H9 (cell line): ENCODE measurements at regions not wholly inside any gene's neighbourhood (a gene's known extent, or its start where the extent isn't known, plus 50 kb on each side); places are given as distances from the start of the nearest gene placed in this dataset.

Source experiments
- DNase-seq: peaks from one replicate; pipeline ENCODE4 v3.0.0-alpha.2; 2017
- H2AFZ ChIP-seq: one replicate; pipeline ENCODE4 v1.6.1; 2013; ENCODE audit warnings: mild to moderate bottlenecking, low read length, control low read depth, moderate library complexity
- H2AK5ac ChIP-seq: 2 replicates; pipeline ENCODE4 v1.6.1; 2013; ENCODE audit warnings: low read length, control low read depth, mixed read lengths; ENCODE audit not compliant: insufficient read length
- H2BK120ac ChIP-seq: one replicate; pipeline ENCODE4 v1.6.1; 2013; ENCODE audit warnings: low read depth, mild to moderate bottlenecking, low read length, control low read depth, inconsistent platforms; ENCODE audit not compliant: poor library complexity, severe bottlenecking
- H2BK12ac ChIP-seq: 2 replicates; pipeline ENCODE4 v1.6.1; 2013; ENCODE audit warnings: low read length, control low read depth, mixed read lengths, low read depth; ENCODE audit not compliant: insufficient read length
- H2BK15ac ChIP-seq: 2 replicates; pipeline ENCODE4 v1.6.1; 2013; ENCODE audit warnings: low read depth, low read length, control low read depth
- H2BK20ac ChIP-seq: one replicate; pipeline ENCODE4 v1.6.1; 2013; ENCODE audit warnings: low read depth, mild to moderate bottlenecking, low read length, control low read depth, inconsistent platforms; ENCODE audit not compliant: poor library complexity, severe bottlenecking
- H2BK5ac ChIP-seq: 2 replicates; pipeline ENCODE4 v1.6.1; 2013; ENCODE audit warnings: low read length, control low read depth, mixed read lengths; ENCODE audit not compliant: insufficient read length
- H3K14ac ChIP-seq: 2 replicates; pipeline ENCODE4 v1.6.1; 2013; ENCODE audit warnings: low read length, control low read depth; ENCODE audit not compliant: insufficient read depth
- H3K18ac ChIP-seq: 2 replicates; pipeline ENCODE4 v1.6.1; 2013; ENCODE audit warnings: low read depth, mild to moderate bottlenecking, mixed read lengths, low read length, control low read depth; ENCODE audit not compliant: insufficient read length
- H3K23ac ChIP-seq: 2 replicates; pipeline ENCODE4 v1.6.1; 2013; ENCODE audit warnings: low read length, control low read depth, mixed read lengths, low read depth; ENCODE audit not compliant: insufficient read length
- H3K23me2 ChIP-seq: 2 replicates; pipeline ENCODE4 v1.6.1; 2013; ENCODE audit warnings: low read depth, mild to moderate bottlenecking, mixed read lengths, low read length, control low read depth; ENCODE audit not compliant: insufficient read length, poor library complexity, severe bottlenecking
- H3K27ac ChIP-seq: 2 replicates; pipeline ENCODE4 v1.5.1; 2013; ENCODE audit warnings: low read length, control low read depth, mixed read lengths, low read depth; ENCODE audit not compliant: insufficient read length
- H3K27me3 ChIP-seq: 2 replicates; pipeline ENCODE4 v1.6.1; 2013; ENCODE audit warnings: low read length, control low read depth, inconsistent platforms; ENCODE audit not compliant: insufficient read depth
- H3K4ac ChIP-seq: 2 replicates; pipeline ENCODE4 v1.6.1; 2013; ENCODE audit warnings: low read depth, mild to moderate bottlenecking, control low read depth, inconsistent platforms, low read length, moderate library complexity
- H3K4me1 ChIP-seq: 2 replicates; pipeline ENCODE4 v1.6.1; 2013; ENCODE audit warnings: low read length, control low read depth, inconsistent platforms; ENCODE audit not compliant: insufficient read depth
- H3K4me2 ChIP-seq: 2 replicates; pipeline ENCODE4 v1.6.1; 2013; ENCODE audit warnings: low read length, control low read depth, mixed read lengths; ENCODE audit not compliant: insufficient read length, insufficient read depth
- H3K56ac ChIP-seq: 2 replicates; pipeline ENCODE4 v1.6.1; 2013; ENCODE audit warnings: low read depth, mild to moderate bottlenecking, mixed read lengths, low read length, control low read depth; ENCODE audit not compliant: insufficient read length
- H3K79me1 ChIP-seq: 2 replicates; pipeline ENCODE4 v1.6.1; 2013; ENCODE audit warnings: low read depth, mild to moderate bottlenecking, moderate library complexity, low read length, control low read depth, inconsistent platforms; ENCODE audit not compliant: insufficient read depth, poor library complexity, severe bottlenecking
- H3K79me2 ChIP-seq: 2 replicates; pipeline ENCODE4 v1.6.1; 2013; ENCODE audit warnings: low read length, control low read depth, inconsistent platforms; ENCODE audit not compliant: insufficient read depth
- H3K9ac ChIP-seq: 2 replicates; pipeline ENCODE4 v1.6.1; 2013; ENCODE audit warnings: low read length, control low read depth, mixed read lengths; ENCODE audit not compliant: insufficient read length; ENCODE audit errors: extremely low read depth
- H3K9me3 ChIP-seq: one replicate; pipeline ENCODE4 v1.6.1; 2013; ENCODE audit warnings: low read depth, low read length, inconsistent platforms; ENCODE audit not compliant: control insufficient read depth
- H3T11ph ChIP-seq: one replicate; pipeline ENCODE4 v1.6.1; 2013; ENCODE audit warnings: mild to moderate bottlenecking, low read length, control low read depth, inconsistent platforms
- H4K20me1 ChIP-seq: one replicate; pipeline ENCODE4 v1.6.1; 2013; ENCODE audit not compliant: control insufficient read depth, insufficient read length, insufficient read depth
- H4K5ac ChIP-seq: 2 replicates; pipeline ENCODE4 v1.6.1; 2013; ENCODE audit warnings: low read depth, mild to moderate bottlenecking, mixed read lengths, low read length, control low read depth; ENCODE audit not compliant: insufficient read length
- H4K8ac ChIP-seq: replicated peaks from 2 replicates; pipeline ENCODE4 v1.6.1; 2013; ENCODE audit warnings: low read length, control low read depth, mixed read lengths, low read depth; ENCODE audit not compliant: insufficient read length
- H4K91ac ChIP-seq: 2 replicates; pipeline ENCODE4 v1.6.1; 2013; ENCODE audit warnings: low read depth, mild to moderate bottlenecking, moderate library complexity, mixed read lengths, low read length, control low read depth; ENCODE audit not compliant: insufficient read length
- H3K27ac Mint-ChIP-seq, 3 experiments: 2 replicates in 2 of 3; 3 replicates in 1 of 3; pipeline ENCODE4 v1.8.0; 2020 to 2021; ENCODE audit warnings: mixed read lengths in 3 of 3, mild to moderate bottlenecking in 1 of 3, moderate library complexity in 1 of 3
- H3K27me3 Mint-ChIP-seq: 2 replicates; pipeline ENCODE4 v1.8.0; 2021; ENCODE audit warnings: low read depth, mild to moderate bottlenecking, moderate library complexity, mixed read lengths
- H3K36me3 Mint-ChIP-seq, 3 experiments: 2 replicates in 2 of 3; 3 replicates in 1 of 3; pipeline ENCODE4 v1.8.0; 2020 to 2021; ENCODE audit warnings: low read depth in 3 of 3, mixed read lengths in 3 of 3; ENCODE audit not compliant: insufficient read depth in 1 of 3
- H3K4me1 Mint-ChIP-seq, 2 experiments: 2 replicates each; pipeline ENCODE4 v1.8.0; 2020; ENCODE audit warnings: mixed read lengths in 2 of 2
- H3K4me3 Mint-ChIP-seq, 2 experiments: 2 replicates in 1 of 2; 3 replicates in 1 of 2; pipeline ENCODE4 v1.8.0; 2020 to 2021; ENCODE audit warnings: mild to moderate bottlenecking in 2 of 2, mixed read lengths in 2 of 2, moderate library complexity in 1 of 2
- H3K9me3 Mint-ChIP-seq, 2 experiments: 2 replicates in 1 of 2; 3 replicates in 1 of 2; pipeline ENCODE4 v1.8.0; 2020; ENCODE audit warnings: mild to moderate bottlenecking in 2 of 2, mixed read lengths in 2 of 2, moderate library complexity in 1 of 2
- CTCF ChIP-seq: fragments of 200-600 bp; sonication (generic); conservative IDR thresholded peaks from 3 replicates; pipeline ENCODE4 v1.8.0; 2021; ENCODE audit warnings: antibody characterized with exemption, mild to moderate bottlenecking
- WGBS: extraction: QIAGEN DNeasy Blood & Tissue Kit; methylation state at CpG from one replicate; pipeline ENCODE4 v1.1.7; 2013; ENCODE audit warnings: missing lambda C conversion rate, low lambda C conversion rate, mixed read lengths; ENCODE audit not compliant: insufficient read length; ENCODE audit errors: extremely low coverage; 5-methylcytosine and 5-hydroxymethylcytosine counted together

- Histone ChIP-seq H4K5ac (no peak overlapping the region), H2AFZ (no peak overlapping the region), H3K27ac (no peak overlapping the region), H3K56ac (no peak overlapping the region), H3K14ac (no peak overlapping the region), H3K79me2 (no peaks in the 10 kb centered on the region), H3K9me3 (no peaks in the 10 kb centered on the region), H4K91ac (no peak overlapping the region), H3K79me1 (no peaks in the 10 kb centered on the region), H4K8ac (no peak overlapping the region), H3K23ac (no peak overlapping the region), H2BK5ac (no peak overlapping the region), H3K23me2 (no peaks in the 10 kb centered on the region), H2BK12ac (no peak overlapping the region), H3K9ac (no peak overlapping the region), H2BK120ac (no peak overlapping the region), H2BK15ac (no peak overlapping the region), H3K18ac (no peak overlapping the region), H3K27me3 (no peaks in the 10 kb centered on the region), H3K4me1 (no peaks in the 10 kb centered on the region), H3K4me2 (no peak overlapping the region), H3K4ac (no peak overlapping the region), H2BK20ac (no peak overlapping the region), H2AK5ac (no peak overlapping the region), H3T11ph (no peak overlapping the region), H4K20me1 (no peaks in the 10 kb centered on the region)
- no CpG with 5 or more reads among the region's 2 CpGs for WGBS
- TF ChIP-seq CTCF = no peak
- Mint-ChIP-seq H3K27me3 (peaks cover 2% of the 10 kb centered on the region; the same call in 1 of the 2 replicates), H3K4me1 (peaks cover 2 to 9% of the 10 kb centered on the region in 2 experiments; a peak in 2 of 4 replicates), H3K36me3 (no peaks in the 10 kb centered on the region), H3K4me3 (no peak overlapping the region), H3K9me3 (peaks cover 0 to 2% of the 10 kb centered on the region in 2 experiments; a peak in 1 of 5 replicates), H3K27ac (no peak overlapping the region)
- no peak for DNase-seq
Measured at GRCh38 chr1:221234791-221235190, 355.5 kb downstream of the HLX start.
